ENCODE measurements at regions not wholly inside any gene's neighbourhood (a gene's known extent, or its start where the extent isn't known, plus 50 kb on each side); places are given as distances from the start of the nearest gene placed in this dataset.

GRCh38 chr6:14697427-14697826 is 548.4 kb upstream of the JARID2 start:
- no peaks in the 10 kb centered on the region for H3K4me1 ChIP-seq (ENCODE audit: control insufficient read depth, insufficient read depth, low read length)
- intact Hi-C loops (cut with micrococcal nuclease; ENCODE audit: unreplicated experiment) (no loop called here), in situ Hi-C loops (cut with HindIII; ENCODE audit: low pct_unique_long_range_greater_than_20kb, low sequenced_read_pairs) (no loop called here)
- no peak for DNase-seq (ENCODE audit: low read depth, low spot score)
- ChIA-PET CTCF (no interaction called here), POLR2A (no interaction called here)
- no peak for ATAC-seq
- TF ChIP-seq POLR2AphosphoS5 (IDR thresholded peaks at IDR 0.05; ENCODE audit: low read depth, low read length) (no peak), CTCF (IDR thresholded peaks at IDR 0.05) (no peak), SIN3A (IDR thresholded peaks at IDR 0.05; ENCODE audit: borderline replicate concordance, insufficient read depth, low read depth, low read length) (no peak), REST (IDR thresholded peaks at IDR 0.05; ENCODE audit: insufficient read depth in 1 of 2, low read depth in 2 of 2, low read length in 1 of 2) (no peak), TCF7L2 (IDR thresholded peaks at IDR 0.05; ENCODE audit: low read depth, low read length) (no peak)
- no peaks in the 10 kb centered on the region for H3K27me3 ChIP-seq (ENCODE audit: control insufficient read depth, insufficient read depth, low read length)
- no peak overlapping the region for H3K27ac ChIP-seq (ENCODE audit: low read length)
- H3K9me3 ChIP-seq (ENCODE audit: control insufficient read depth, insufficient read depth, low read depth, low read length), result no peaks in the 10 kb centered on the region
- no peak overlapping the region for H3K4me3 ChIP-seq (ENCODE audit: low read depth in 2 of 2, low read length in 2 of 2)
- BruUV-seq (replicated peaks), result no TSS peak
- H3K36me3 ChIP-seq (ENCODE audit: control insufficient read depth, insufficient read depth, low read length), result no peaks in the 10 kb centered on the region

- no TSS peak for BruUV-seq (replicated peaks)
- no peak for DNase-seq (ENCODE audit: low read depth, low spot score)
- intact Hi-C loops (cut with micrococcal nuclease; ENCODE audit: unreplicated experiment), result no loop called here
- ChIA-PET POLR2A (no interaction called here), CTCF (no interaction called here)
- no peaks in the 10 kb centered on the region for H3K36me3 ChIP-seq (ENCODE audit: control insufficient read depth, insufficient read depth, low read length)
- TF ChIP-seq SIN3A (IDR thresholded peaks at IDR 0.05; ENCODE audit: borderline replicate concordance, insufficient read depth, low read depth, low read length), result no peak
- TF ChIP-seq TCF7L2 (IDR thresholded peaks at IDR 0.05; ENCODE audit: low read depth, low read length), result no peak
- no peak for TF ChIP-seq REST (IDR thresholded peaks at IDR 0.05; ENCODE audit: insufficient read depth in 1 of 2, low read depth in 2 of 2, low read length in 1 of 2)
- no peak for TF ChIP-seq POLR2AphosphoS5 (IDR thresholded peaks at IDR 0.05; ENCODE audit: low read depth, low read length)
- TF ChIP-seq CTCF (IDR thresholded peaks at IDR 0.05), result no peak
- H3K4me1 ChIP-seq (ENCODE audit: control insufficient read depth, insufficient read depth, low read length), result no peaks in the 10 kb centered on the region
- H3K9me3 ChIP-seq (ENCODE audit: control insufficient read depth, insufficient read depth, low read depth, low read length), result no peaks in the 10 kb centered on the region
- H3K27ac ChIP-seq (ENCODE audit: low read length), result no peak overlapping the region
- no peaks in the 10 kb centered on the region for H3K27me3 ChIP-seq (ENCODE audit: control insufficient read depth, insufficient read depth, low read length)
- ATAC-seq, result no peak
- no peak overlapping the region for H3K4me3 ChIP-seq (ENCODE audit: low read depth in 2 of 2, low read length in 2 of 2)
- in situ Hi-C loops (cut with HindIII; ENCODE audit: low pct_unique_long_range_greater_than_20kb, low sequenced_read_pairs), result no loop called here
Measured at GRCh38 chr6:14699803-14700601, 545.9 kb upstream of the JARID2 start.
